Transverse colon (tissue), 4 donors: ENCODE measurements at regions not wholly inside any gene's neighbourhood (a gene's known extent, or its start where the extent isn't known, plus 50 kb on each side); places are given as distances from the start of the nearest gene placed in this dataset.

Experiments
- EP300 ChIP-seq: sonication (generic); formaldehyde crosslinking; IDR thresholded peaks from one replicate; pipeline ENCODE4 v1.6.1; 2017; ENCODE audit warnings: antibody characterized with exemption, low read depth
- POLR2AphosphoS5 ChIP-seq, 3 donors: sonication (generic); formaldehyde crosslinking; IDR thresholded peaks; one replicate each; pipeline ENCODE4 v1.6.1; 2016; ENCODE audit warnings: antibody characterized with exemption in 3 of 3
- TF ChIP-seq, protein P1 (sequence below), 5 experiments: fragments of 200-600 bp in 3 of 5; fragments of 450-650 bp in 2 of 5; sonication (generic) in 3 of 5; IDR thresholded peaks; 1 replicate in 2 of 5; 2 replicates in 3 of 5; pipeline ENCODE4 v1.5.1; 2016 to 2017; ENCODE audit warnings: antibody characterized with exemption in 5 of 5, inconsistent platforms in 3 of 5, mild to moderate bottlenecking in 2 of 5, moderate library complexity in 1 of 5

- TF ChIP-seq, protein P1, sequence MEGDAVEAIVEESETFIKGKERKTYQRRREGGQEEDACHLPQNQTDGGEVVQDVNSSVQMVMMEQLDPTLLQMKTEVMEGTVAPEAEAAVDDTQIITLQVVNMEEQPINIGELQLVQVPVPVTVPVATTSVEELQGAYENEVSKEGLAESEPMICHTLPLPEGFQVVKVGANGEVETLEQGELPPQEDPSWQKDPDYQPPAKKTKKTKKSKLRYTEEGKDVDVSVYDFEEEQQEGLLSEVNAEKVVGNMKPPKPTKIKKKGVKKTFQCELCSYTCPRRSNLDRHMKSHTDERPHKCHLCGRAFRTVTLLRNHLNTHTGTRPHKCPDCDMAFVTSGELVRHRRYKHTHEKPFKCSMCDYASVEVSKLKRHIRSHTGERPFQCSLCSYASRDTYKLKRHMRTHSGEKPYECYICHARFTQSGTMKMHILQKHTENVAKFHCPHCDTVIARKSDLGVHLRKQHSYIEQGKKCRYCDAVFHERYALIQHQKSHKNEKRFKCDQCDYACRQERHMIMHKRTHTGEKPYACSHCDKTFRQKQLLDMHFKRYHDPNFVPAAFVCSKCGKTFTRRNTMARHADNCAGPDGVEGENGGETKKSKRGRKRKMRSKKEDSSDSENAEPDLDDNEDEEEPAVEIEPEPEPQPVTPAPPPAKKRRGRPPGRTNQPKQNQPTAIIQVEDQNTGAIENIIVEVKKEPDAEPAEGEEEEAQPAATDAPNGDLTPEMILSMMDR (IDR thresholded peaks at IDR 0.05) = no peak
- TF ChIP-seq POLR2AphosphoS5 (IDR thresholded peaks at IDR 0.05) = no peak
- TF ChIP-seq EP300 = no peak
These were observed 295.4 kb downstream of the CSNK1G3 start for GRCh38 chr5:123807177-123807945.
